AG04450 (cell line): ENCODE measurements at regions not wholly inside any gene's neighbourhood (a gene's known extent, or its start where the extent isn't known, plus 50 kb on each side); places are given as distances from the start of the nearest gene placed in this dataset. TPM values are rescaled to one million over a fixed set of nuclear protein-coding genes. Genes with fewer than 3 reads are reported as not detected.

Experiments used
- CTCF ChIA-PET: fragments of 300-600, 350-600 bp; formaldehyde crosslinking; extraction: SDS; loops from one replicate; lab custom pipeline; 2022; ENCODE audit warnings: antibody characterized with exemption, inconsistent platforms; lab: Charles Lee
- POLR2A ChIA-PET: fragments of 350-600 bp; formaldehyde crosslinking; extraction: SDS; loops from one replicate; lab custom pipeline; 2021; ENCODE audit warnings: antibody characterized with exemption, inconsistent platforms; lab: Yijun Ruan, JAX
- DNase-seq: peaks from one replicate; pipeline ENCODE4 v3.0.0-alpha.2; 2011; ENCODE audit warnings: low read depth, low spot score
- H3K27ac ChIP-seq: one replicate; pipeline ENCODE4 v1.5.1; 2012; ENCODE audit warnings: low read depth, low read length, control low read depth
- H3K27me3 ChIP-seq: one replicate; pipeline ENCODE4 v1.6.0; 2012; ENCODE audit warnings: low read length; ENCODE audit not compliant: control insufficient read depth, insufficient read depth
- H3K4me3 ChIP-seq: 2 replicates; pipeline ENCODE4 v1.5.1; 2011; ENCODE audit warnings: mild to moderate bottlenecking, low read depth, low read length, control low read depth
- H3K9me3 ChIP-seq: 2 replicates; pipeline ENCODE4 v1.5.1; 2012; ENCODE audit warnings: low read length; ENCODE audit not compliant: control insufficient read depth, insufficient read depth
- CTCF ChIP-seq: IDR thresholded peaks from 2 replicates; pipeline ENCODE4 v1.5.1; 2011; ENCODE audit warnings: low read depth, low read length, control low read depth, inconsistent platforms
- small RNA-seq: library from RNA; depleted of rRNA; stranded (forward); fragments of <200 nt; gene quantifications from one replicate; pipeline ENCODE3, GENCODE V24; 2012; ENCODE audit warnings: low read depth; ENCODE audit not compliant: insufficient read length

GRCh38 chr10:85547460-85548023 lies 819.1 kb downstream of the GRID1 start:
- Histone ChIP-seq H3K27ac (no peak overlapping the region), H3K9me3 (peaks cover 4% of the 10 kb centered on the region; the same call in 1 of the 2 replicates), H3K27me3 (no peaks in the 10 kb centered on the region), H3K4me3 (no peak overlapping the region)
- no peak for DNase-seq
- POLR2A ChIA-PET: no interaction called here
- CTCF ChIA-PET: no interaction called here
- TF ChIP-seq CTCF: no peak

GRCh38 chr10:85548034-85548433 lies 818.6 kb downstream of the GRID1 start:
- POLR2A ChIA-PET: no interaction called here
- CTCF ChIA-PET: no interaction called here
- TF ChIP-seq CTCF: no peak

More at GRCh38 chr10:85548034-85548433, 818.6 kb downstream of the GRID1 start:
- Histone ChIP-seq H3K9me3 (peaks cover 4% of the 10 kb centered on the region; the same call in 1 of the 2 replicates), H3K27ac (no peak overlapping the region), H3K27me3 (no peaks in the 10 kb centered on the region), H3K4me3 (no peak overlapping the region)
- DNase-seq: no peak

Small RNA genes lying in the stretch of these regions (small RNA-seq; reads per million reads assigned to genes)
- gene RNU6-325P: not detected
